Caco-2 (cell line): ENCODE measurements at regions not wholly inside any gene's neighbourhood (a gene's known extent, or its start where the extent isn't known, plus 50 kb on each side); places are given as distances from the start of the nearest gene placed in this dataset.

ENCODE experiments used
- BruUV-seq: library from RNA; stranded (reverse); fragments of 400-500 nt; replicated peaks from 2 replicates; lab custom pipeline; 2021; lab: Mats Ljungman, UMichigan
- CTCF ChIA-PET: fragments of 300-600 bp; sonication (Branson Sonifier 250); formaldehyde crosslinking; loops from one replicate; lab custom pipeline; 2022; ENCODE audit warnings: antibody characterized with exemption; lab: Charles Lee
- POLR2A ChIA-PET: fragments of 300-600 bp; sonication (Branson Sonifier 250); formaldehyde crosslinking; loops from one replicate; lab custom pipeline; 2022; ENCODE audit warnings: antibody characterized with exemption; lab: Charles Lee
- DNase-seq, 2 experiments: peaks; one replicate each; pipeline versions ENCODE4 v3.0.0 to v3.0.0-alpha.2; 2020 to 2022
- H3K27me3 ChIP-seq: replicated peaks from 2 replicates; pipeline ENCODE4 v1.6.0; 2011; ENCODE audit warnings: low read length; ENCODE audit not compliant: control insufficient read depth, insufficient read depth
- H3K36me3 ChIP-seq: 2 replicates; pipeline ENCODE4 v1.5.1; 2011; ENCODE audit warnings: low read length; ENCODE audit not compliant: control insufficient read depth, insufficient read depth
- H3K4me1 ChIP-seq: fragments of 250-450 bp; sonication (Bioruptor Pico); 2 replicates; pipeline ENCODE4 v1.5.1; 2020; ENCODE audit warnings: mild to moderate bottlenecking
- H3K4me3 ChIP-seq: 2 replicates; pipeline ENCODE4 v1.5.1; 2011; ENCODE audit warnings: low read depth, mild to moderate bottlenecking, control low read depth, low read length
- H3K9me3 ChIP-seq: fragments of 250-450 bp; sonication (Bioruptor Pico); 2 replicates; pipeline ENCODE4 v1.5.1; 2020; ENCODE audit warnings: mild to moderate bottlenecking, moderate library complexity
- H3K27ac Mint-ChIP-seq: one replicate; pipeline ENCODE4 v1.8.0; 2022; ENCODE audit warnings: mixed read lengths; ENCODE audit not compliant: unreplicated experiment
- H3K27me3 Mint-ChIP-seq: one replicate; pipeline ENCODE4 v1.8.0; 2022; ENCODE audit warnings: mixed read lengths; ENCODE audit not compliant: insufficient read depth, unreplicated experiment
- H3K36me3 Mint-ChIP-seq: one replicate; pipeline ENCODE4 v1.8.0; 2022; ENCODE audit warnings: mild to moderate bottlenecking, mixed read lengths; ENCODE audit not compliant: insufficient read depth, unreplicated experiment
- H3K4me1 Mint-ChIP-seq: one replicate; pipeline ENCODE4 v1.8.0; 2022; ENCODE audit warnings: low read depth, mixed read lengths; ENCODE audit not compliant: unreplicated experiment
- H3K4me3 Mint-ChIP-seq: one replicate; pipeline ENCODE4 v1.8.0; 2022; ENCODE audit warnings: mild to moderate bottlenecking, moderate library complexity, mixed read lengths; ENCODE audit not compliant: unreplicated experiment
- H3K9me3 Mint-ChIP-seq: one replicate; pipeline ENCODE4 v1.8.0; 2022; ENCODE audit warnings: mixed read lengths; ENCODE audit not compliant: unreplicated experiment
- intact Hi-C: fragments of 100-400 bp; cut with micrococcal nuclease; formaldehyde crosslinking; loops from one replicate; pipeline ENCODE4 v1.10.0; 2022; ENCODE audit not compliant: unreplicated experiment
- TF ChIP-seq, protein P1 (sequence below), 2 experiments: fragments of 200-600 bp in 1 of 2; IDR thresholded peaks; 1 replicate in 1 of 2; 2 replicates in 1 of 2; pipeline versions ENCODE4 v1.5.1 to v1.8.0; 2011 to 2022; ENCODE audit warnings: antibody characterized with exemption in 1 of 2, control low read depth in 1 of 2, inconsistent platforms in 1 of 2, low read depth in 1 of 2, low read length in 1 of 2, mild to moderate bottlenecking in 1 of 2, moderate library complexity in 1 of 2; ENCODE audit not compliant: insufficient read depth in 1 of 2, severe bottlenecking in 1 of 2, unreplicated experiment in 1 of 2

- Histone ChIP-seq H3K36me3 (no peaks in the 10 kb centered on the region), H3K27me3 (no peaks in the 10 kb centered on the region), H3K9me3 (no peaks in the 10 kb centered on the region), H3K4me1 (no peaks in the 10 kb centered on the region), H3K4me3 (no peak overlapping the region)
- BruUV-seq: no TSS peak
- intact Hi-C loops: no loop called here
- H3K4me1 Mint-ChIP-seq: no peaks in the 10 kb centered on the region
- no peak overlapping the region for H3K4me3 Mint-ChIP-seq
- no peaks in the 10 kb centered on the region for H3K27me3 Mint-ChIP-seq
- TF ChIP-seq, protein P1, sequence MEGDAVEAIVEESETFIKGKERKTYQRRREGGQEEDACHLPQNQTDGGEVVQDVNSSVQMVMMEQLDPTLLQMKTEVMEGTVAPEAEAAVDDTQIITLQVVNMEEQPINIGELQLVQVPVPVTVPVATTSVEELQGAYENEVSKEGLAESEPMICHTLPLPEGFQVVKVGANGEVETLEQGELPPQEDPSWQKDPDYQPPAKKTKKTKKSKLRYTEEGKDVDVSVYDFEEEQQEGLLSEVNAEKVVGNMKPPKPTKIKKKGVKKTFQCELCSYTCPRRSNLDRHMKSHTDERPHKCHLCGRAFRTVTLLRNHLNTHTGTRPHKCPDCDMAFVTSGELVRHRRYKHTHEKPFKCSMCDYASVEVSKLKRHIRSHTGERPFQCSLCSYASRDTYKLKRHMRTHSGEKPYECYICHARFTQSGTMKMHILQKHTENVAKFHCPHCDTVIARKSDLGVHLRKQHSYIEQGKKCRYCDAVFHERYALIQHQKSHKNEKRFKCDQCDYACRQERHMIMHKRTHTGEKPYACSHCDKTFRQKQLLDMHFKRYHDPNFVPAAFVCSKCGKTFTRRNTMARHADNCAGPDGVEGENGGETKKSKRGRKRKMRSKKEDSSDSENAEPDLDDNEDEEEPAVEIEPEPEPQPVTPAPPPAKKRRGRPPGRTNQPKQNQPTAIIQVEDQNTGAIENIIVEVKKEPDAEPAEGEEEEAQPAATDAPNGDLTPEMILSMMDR (IDR thresholded peaks at IDR 0.05; ENCODE audit: insufficient read depth in 1 of 2, low read depth in 1 of 2, low read length in 1 of 2, severe bottlenecking in 1 of 2, unreplicated experiment in 1 of 2): no peak
- peaks cover 8% of the 10 kb centered on the region for H3K9me3 Mint-ChIP-seq
- ChIA-PET POLR2A (no interaction called here), CTCF (no interaction called here)
- no peak overlapping the region for H3K27ac Mint-ChIP-seq
- H3K36me3 Mint-ChIP-seq: no peaks in the 10 kb centered on the region
- no peak for DNase-seq
These were observed 782.0 kb downstream of the EPHA3 start for GRCh38 chr3:89889386-89889785.

DNA sequence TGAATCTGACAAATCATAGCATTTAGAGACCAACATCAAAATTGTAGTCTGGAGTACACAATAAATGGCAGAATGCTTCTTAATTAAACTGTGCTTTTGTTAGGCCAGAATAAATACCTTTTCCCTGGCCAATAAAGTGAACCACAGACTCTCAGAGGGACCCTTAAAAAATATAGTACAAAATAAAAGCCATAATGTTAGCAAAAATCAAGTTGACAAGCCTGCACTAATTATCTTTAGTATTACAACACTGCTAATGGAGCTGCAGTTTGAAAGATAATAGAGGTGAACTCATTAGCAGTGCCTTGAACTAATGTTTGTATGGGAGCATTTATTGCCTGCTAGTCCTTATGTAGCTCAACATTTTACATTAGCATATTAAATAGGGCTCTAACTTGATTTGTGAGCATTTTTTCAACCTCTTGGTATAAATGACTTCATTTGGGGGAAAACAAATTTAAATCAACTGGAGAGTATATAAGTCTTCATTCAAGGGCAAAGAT lies 801.3 kb downstream of the EPHA3 start:
- no peaks in the 10 kb centered on the region for H3K9me3 ChIP-seq
- H3K4me1 ChIP-seq: no peaks in the 10 kb centered on the region
- Mint-ChIP-seq H3K4me1 (no peaks in the 10 kb centered on the region), H3K27me3 (no peaks in the 10 kb centered on the region), H3K9me3 (peaks cover 11% of the 10 kb centered on the region), H3K4me3 (no peak overlapping the region), H3K27ac (no peak overlapping the region), H3K36me3 (no peaks in the 10 kb centered on the region)
- TF ChIP-seq, protein P1 (IDR thresholded peaks at IDR 0.05; ENCODE audit: insufficient read depth in 1 of 2, low read depth in 1 of 2, low read length in 1 of 2, severe bottlenecking in 1 of 2, unreplicated experiment in 1 of 2): no peak
- H3K27me3 ChIP-seq: no peaks in the 10 kb centered on the region
- no peaks in the 10 kb centered on the region for H3K36me3 ChIP-seq
- no peak overlapping the region for H3K4me3 ChIP-seq
- ChIA-PET POLR2A (no interaction called here), CTCF (no interaction called here)
- BruUV-seq: no TSS peak
- intact Hi-C loops: no loop called here
- no peak for DNase-seq

DNA sequence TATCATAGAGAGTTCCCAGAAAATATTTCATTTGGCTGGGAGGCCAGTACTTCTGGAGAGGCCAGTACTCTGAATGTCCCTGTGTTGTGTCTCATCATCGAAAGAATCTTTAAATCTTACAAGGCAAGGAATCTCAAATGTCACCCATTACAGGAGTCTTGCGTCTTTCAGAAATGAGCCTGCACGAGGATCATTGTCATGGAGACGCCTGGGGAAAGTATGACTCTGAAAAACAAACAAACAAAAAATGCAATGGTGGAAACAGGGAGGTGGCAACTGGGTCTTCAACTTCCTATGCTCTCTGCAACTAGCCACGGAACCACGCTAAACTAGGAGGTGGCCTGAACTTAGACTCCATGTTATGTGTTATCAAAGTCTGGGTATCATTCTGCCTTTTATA lies 804.6 kb downstream of the EPHA3 start:
- Histone ChIP-seq H3K36me3 (no peaks in the 10 kb centered on the region), H3K4me1 (no peaks in the 10 kb centered on the region), H3K9me3 (no peaks in the 10 kb centered on the region), H3K27me3 (no peaks in the 10 kb centered on the region), H3K4me3 (no peak overlapping the region)
- DNase-seq: no peak
- POLR2A ChIA-PET: no interaction called here
- no TSS peak for BruUV-seq
- no peaks in the 10 kb centered on the region for H3K27me3 Mint-ChIP-seq
- TF ChIP-seq, protein P1 (IDR thresholded peaks at IDR 0.05; ENCODE audit: insufficient read depth in 1 of 2, low read depth in 1 of 2, low read length in 1 of 2, severe bottlenecking in 1 of 2, unreplicated experiment in 1 of 2): no peak
- CTCF ChIA-PET: no interaction called here
- H3K27ac Mint-ChIP-seq: no peak overlapping the region
- no peak overlapping the region for H3K4me3 Mint-ChIP-seq
- intact Hi-C loops: loop anchor here (10.0 kb wide), 2 partner anchors 63 to 183 kb away; no protein-coding TSS in a partner anchor
- no peaks in the 10 kb centered on the region for H3K9me3 Mint-ChIP-seq
- H3K36me3 Mint-ChIP-seq: no peaks in the 10 kb centered on the region
- no peaks in the 10 kb centered on the region for H3K4me1 Mint-ChIP-seq
